Iris pigment epithelial cell (primary cell): ENCODE measurements at regions not wholly inside any gene's neighbourhood (a gene's known extent, or its start where the extent isn't known, plus 50 kb on each side); places are given as distances from the start of the nearest gene placed in this dataset.
"Not testable (repeated sequence)": the region's sequence is repeated elsewhere in the genome, so short reads cannot be mapped to it uniquely, and the experiment has no call there.

Source experiments
- DNase-seq: peaks from one replicate; pipeline ENCODE4 v3.0.0-alpha.2; 2011; ENCODE audit warnings: low read depth

- peak; percentile 77 for DNase-seq
These were observed 93.3 kb upstream of the ADAMTS5 start for GRCh38 chr21:27060190-27060589.

- DNase-seq, result peak; percentile 15
These were observed 92.1 kb upstream of the ADAMTS5 start for GRCh38 chr21:27058673-27059605.

DNA sequence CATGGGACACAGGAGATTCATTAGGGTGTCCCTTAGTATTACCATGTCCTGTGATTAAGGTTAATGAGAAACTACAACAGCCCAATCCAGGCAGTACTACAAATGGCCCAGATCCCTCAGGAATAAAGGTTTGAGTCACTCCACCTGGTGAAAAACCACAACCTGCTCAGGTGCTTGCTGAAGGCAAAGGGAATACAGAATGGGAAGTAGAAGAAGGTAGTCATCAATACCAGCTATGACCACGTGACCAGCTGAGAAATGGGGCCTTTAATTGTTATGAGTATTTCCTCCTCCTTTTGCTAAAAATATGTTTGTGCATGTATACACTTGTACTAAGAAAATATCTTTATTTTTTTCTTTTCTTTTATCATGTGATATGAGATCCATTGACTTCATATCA lies 91.1 kb upstream of the ADAMTS5 start:
- DNase-seq, result no peak

DNA sequence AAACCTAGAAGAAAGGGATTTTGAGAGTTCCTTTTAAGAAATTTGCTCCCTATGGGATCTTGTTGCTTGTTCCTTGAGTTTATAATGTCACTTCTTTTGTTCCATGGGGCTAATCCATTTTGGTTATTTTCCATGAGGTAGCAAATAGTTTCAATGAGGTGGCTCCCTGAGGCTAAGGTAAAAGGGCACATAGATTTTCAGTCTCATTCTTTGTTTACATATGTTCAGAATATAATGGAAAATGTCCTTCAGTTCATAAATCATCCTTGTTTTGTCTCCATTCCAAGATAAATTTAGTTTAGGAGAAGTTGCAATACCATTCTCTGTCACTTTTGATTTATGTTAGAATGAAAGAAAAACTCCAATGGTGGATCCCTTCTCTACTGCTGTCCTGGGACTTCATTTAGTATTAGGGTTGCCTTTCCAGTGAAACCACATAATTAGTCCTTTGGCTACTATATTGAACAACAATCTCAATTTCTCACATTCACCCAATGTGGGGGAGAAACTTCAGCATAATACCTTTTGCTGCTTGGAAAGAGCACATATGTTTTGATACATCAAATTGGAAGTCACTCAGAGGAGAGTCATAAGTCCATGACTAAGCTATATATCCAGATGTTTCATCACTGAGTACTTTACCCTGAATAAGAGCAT lies 80.9 kb upstream of the ADAMTS5 start:
- DNase-seq, result peak; percentile 43

GRCh38 chr21:27047283-27047657 lies 80.4 kb upstream of the ADAMTS5 start:
- peak; percentile 50 for DNase-seq

DNA sequence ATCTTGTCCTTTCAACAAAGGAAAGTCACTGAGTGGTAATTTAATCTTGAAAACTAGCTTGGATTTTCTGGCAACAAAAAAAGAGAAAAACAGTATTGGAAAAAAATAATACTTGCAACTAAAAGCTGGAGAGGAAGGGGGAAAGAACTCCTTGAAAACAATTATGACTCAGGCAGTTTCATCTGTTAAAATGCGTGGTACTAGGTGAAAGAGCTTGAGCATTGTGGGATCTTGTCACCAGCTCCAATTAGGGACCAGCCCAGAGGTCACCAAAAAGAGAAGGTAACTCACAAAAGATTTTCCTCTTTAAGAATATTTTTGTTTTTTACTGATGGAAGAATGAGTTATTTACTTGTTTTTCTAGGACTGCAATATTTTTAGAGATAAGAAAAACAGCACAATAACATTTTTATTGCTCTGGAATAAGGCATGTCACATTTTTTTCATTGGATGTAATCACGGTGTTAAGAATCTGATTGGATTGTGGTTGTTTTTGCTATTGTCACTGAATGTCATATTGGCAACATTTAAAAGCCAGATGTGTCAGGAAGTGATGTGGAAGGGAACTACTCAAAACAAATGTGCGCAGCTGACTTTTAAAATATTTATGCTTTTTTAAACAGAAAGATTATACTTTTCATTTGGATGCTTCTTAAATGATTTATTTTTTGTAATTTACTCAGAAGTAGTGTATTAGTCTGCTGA lies 78.5 kb upstream of the ADAMTS5 start:
- no peak for DNase-seq

- no peak for DNase-seq
These were observed 76.5 kb upstream of the ADAMTS5 start for GRCh38 chr21:27043377-27043776.

GRCh38 chr21:27040738-27041469 lies 74.0 kb upstream of the ADAMTS5 start:
- DNase-seq, result no peak

- no peak for DNase-seq
These were observed 69.9 kb upstream of the ADAMTS5 start for GRCh38 chr21:27036736-27037301.

- no peak for DNase-seq
These were observed 68.9 kb upstream of the ADAMTS5 start for GRCh38 chr21:27035791-27036190.

DNA sequence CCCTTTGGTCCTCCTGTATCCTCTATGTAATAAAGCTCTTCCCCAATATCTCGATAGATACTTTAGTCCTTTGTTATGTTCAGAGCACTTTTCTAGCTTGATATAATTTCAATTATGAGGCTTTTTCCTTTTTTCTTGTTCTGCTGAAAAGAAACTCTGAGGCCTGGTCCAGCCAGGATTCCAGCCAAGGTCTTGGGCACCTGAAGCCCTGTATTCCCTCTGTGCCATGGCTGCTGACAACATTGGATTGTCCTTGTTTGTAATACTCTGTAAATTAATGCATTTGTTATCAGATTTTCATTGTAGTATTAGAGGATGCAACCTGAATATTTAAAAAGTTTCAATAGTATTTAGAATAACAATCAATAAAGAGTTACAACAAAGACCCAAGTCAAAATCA lies 67.9 kb upstream of the ADAMTS5 start:
- no peak for DNase-seq

DNA sequence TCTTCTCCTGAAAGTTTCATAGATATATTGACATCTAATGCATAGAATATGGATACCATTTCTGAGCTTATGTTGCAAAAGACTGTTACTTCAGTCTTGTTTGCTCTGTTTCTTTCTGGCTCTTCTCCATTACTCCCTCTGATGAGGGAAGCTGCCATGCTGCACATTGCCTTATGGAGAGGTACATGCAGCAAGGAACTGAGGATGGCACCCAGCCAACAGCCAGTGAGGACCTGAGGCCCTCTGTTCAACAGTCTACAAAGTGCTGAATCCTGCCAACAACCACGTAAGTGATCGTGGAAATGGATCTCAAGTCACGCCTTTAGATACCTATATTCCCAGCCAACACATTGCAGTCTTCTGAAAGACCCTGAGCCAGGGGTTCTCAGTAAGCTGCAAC lies 66.6 kb upstream of the ADAMTS5 start:
- no peak for DNase-seq

GRCh38 chr21:27026501-27026900 lies 59.6 kb upstream of the ADAMTS5 start:
- peak; percentile 16 for DNase-seq

DNA sequence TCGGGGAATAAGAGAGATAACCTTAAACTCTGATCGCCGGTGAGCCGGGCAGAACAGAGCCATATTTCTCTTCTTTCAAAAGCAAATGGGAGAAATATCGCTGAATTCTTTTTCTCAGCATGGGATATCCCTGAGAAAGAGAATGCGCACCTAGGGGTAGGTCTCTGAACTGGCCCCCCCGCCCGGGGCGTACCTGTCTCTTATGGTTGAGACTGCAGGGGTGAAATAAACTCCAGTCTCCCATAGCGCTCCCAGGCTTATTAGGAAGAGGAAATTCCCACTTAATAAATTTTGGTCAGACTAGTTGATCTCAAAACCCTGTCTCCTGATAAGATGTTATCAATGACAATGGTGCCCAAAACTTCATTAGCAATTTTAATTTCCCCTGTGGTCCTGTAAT lies 58.8 kb upstream of the ADAMTS5 start:
- DNase-seq, result not testable (repeated sequence)

GRCh38 chr21:27024971-27025370 lies 58.1 kb upstream of the ADAMTS5 start:
- peak; percentile 8 for DNase-seq

DNA sequence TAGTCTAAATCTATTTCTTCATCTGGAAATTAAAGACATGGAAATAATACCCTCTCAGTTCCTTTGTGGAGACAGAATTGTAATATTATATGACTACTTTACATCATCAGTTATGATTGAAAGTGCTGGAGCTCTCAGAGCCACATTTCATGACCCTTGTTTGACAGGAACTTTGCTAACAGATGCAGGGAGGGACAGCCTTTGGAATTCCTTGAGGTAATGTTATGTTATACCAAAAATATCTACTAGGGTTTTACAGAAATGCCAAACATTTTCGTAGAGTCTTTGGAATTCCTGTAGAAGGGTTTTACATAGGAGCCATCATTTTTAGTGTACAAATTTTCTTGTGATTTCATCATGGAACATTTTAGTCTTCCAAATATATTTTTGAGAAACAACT lies 57.4 kb upstream of the ADAMTS5 start:
- peak; percentile 57 for DNase-seq

DNA sequence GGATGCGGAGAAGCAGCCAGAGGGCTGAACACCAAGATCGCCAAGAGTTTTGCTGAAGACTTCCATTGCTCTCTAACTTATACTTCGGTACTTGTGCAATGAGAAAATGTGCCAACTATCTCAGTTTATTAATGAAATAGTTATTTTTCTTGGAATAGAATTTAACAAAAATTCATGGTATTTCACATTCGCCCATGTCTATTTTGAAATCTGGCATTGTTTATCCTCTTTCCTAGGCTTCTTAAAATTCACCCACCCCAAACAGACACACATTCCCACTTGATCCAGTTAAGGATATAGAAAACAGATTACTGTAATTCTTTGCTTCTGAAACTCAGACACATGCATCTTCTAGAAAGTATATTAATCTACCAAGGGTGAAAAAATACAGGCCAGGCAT lies 56.3 kb upstream of the ADAMTS5 start:
- no peak for DNase-seq

GRCh38 chr21:27021801-27022200 lies 54.9 kb upstream of the ADAMTS5 start:
- no peak for DNase-seq

GRCh38 chr21:27021046-27021445 lies 54.2 kb upstream of the ADAMTS5 start:
- no peak for DNase-seq

- DNase-seq, result no peak
These were observed 50.4 kb upstream of the ADAMTS5 start for GRCh38 chr21:27017246-27017645.
